ENCODE measurements at regions not wholly inside any gene's neighbourhood (a gene's known extent, or its start where the extent isn't known, plus 50 kb on each side); places are given as distances from the start of the nearest gene placed in this dataset.

DNA sequence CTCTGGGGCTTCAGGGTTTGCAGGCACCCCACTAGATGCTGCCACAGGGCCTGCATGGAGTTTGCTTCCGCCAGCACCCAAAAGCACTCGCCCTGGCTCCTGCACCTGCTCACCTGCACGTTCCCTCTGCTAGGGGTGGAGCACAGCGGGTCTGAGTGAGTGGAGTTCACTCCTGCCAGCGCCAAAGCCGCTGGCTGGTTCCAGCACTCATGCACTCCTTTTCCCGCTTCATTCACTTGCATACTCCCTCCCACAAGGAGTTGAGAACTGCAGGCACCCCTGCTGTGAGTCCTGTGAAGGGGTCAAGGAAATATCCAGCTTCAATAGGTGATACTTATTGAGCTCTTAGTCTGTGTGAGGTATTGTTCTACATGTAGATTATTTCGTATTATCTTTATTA is 537.5 kb downstream of the NR2F2 start:
- no peak overlapping the region for H2AK9ac ChIP-seq (replicated peaks; ENCODE audit: low read depth, low read length, poor library complexity)
- no peak overlapping the region for H2BK15ac ChIP-seq (ENCODE audit: low read depth, low read length)
- no peaks in the 10 kb centered on the region for H3K36me3 ChIP-seq (ENCODE audit: control insufficient read depth, insufficient read depth, low read length)
- H2BK5ac ChIP-seq (ENCODE audit: low read depth, low read length, poor library complexity, severe bottlenecking), result no peak overlapping the region
- H4K5ac ChIP-seq (ENCODE audit: low read depth, low read length), result no peak overlapping the region
- ChIA-PET CTCF (no interaction called here), POLR2A (ENCODE audit: unreplicated experiment) (no interaction called here)
- H3K4me2 ChIP-seq (ENCODE audit: low read depth, low read length), result no peak overlapping the region
- no peak overlapping the region for H4K91ac ChIP-seq (ENCODE audit: insufficient read depth, low read depth, low read length)
- DNase-seq (no peak), ATAC-seq (ENCODE audit: low read depth) (no peak)
- H3K14ac ChIP-seq (replicated peaks; ENCODE audit: low read depth, low read length), result no peak overlapping the region
- intact Hi-C loops (cut with micrococcal nuclease), result no loop called here
- H3K23ac ChIP-seq (ENCODE audit: low read depth, low read length), result no peak overlapping the region
- H3K18ac ChIP-seq (ENCODE audit: low read depth, low read length), result no peak overlapping the region
- no peak overlapping the region for H4K8ac ChIP-seq (ENCODE audit: low read depth in 2 of 2, low read length in 2 of 2)
- H3K4me1 ChIP-seq (ENCODE audit: control insufficient read depth, insufficient read depth, low read length), result no peaks in the 10 kb centered on the region
- H2BK20ac ChIP-seq (ENCODE audit: low read depth, low read length), result no peak overlapping the region
- no peak overlapping the region for H3K56ac ChIP-seq (ENCODE audit: extremely low read depth, insufficient read depth, low read length)
- H3K27me3 ChIP-seq (ENCODE audit: control insufficient read depth, insufficient read depth, low read length), result no peaks in the 10 kb centered on the region
- H3K79me1 ChIP-seq (ENCODE audit: low read depth in 1 of 2, low read length in 2 of 2), result no peaks in the 10 kb centered on the region
- dilution Hi-C loops (cut with HindIII; ENCODE audit: low sequenced_read_pairs, unreplicated experiment), result no loop called here
- H2AK5ac ChIP-seq (ENCODE audit: low read depth, low read length), result no peak overlapping the region
- H3K9ac ChIP-seq (ENCODE audit: low read depth, low read length), result no peak overlapping the region
- H3K9me3 ChIP-seq (ENCODE audit: control insufficient read depth, insufficient read depth, low read length), result peaks cover 14% of the 10 kb centered on the region
- H3K4ac ChIP-seq (ENCODE audit: low read depth, low read length), result no peak overlapping the region
- WGBS, 2 experiments (ENCODE audit: extremely low coverage in 2 of 2, insufficient read length in 1 of 2), result no CpG with 5 or more reads among the region's 8 CpGs
- no peak overlapping the region for H3K4me3 ChIP-seq (ENCODE audit: insufficient read depth, low read depth, low read length)
- no peak overlapping the region for H2AFZ ChIP-seq (replicated peaks; ENCODE audit: low read length, poor library complexity)
- H3K27ac ChIP-seq (ENCODE audit: insufficient read depth, low read length), result no peak overlapping the region
- BruUV-seq (replicated peaks), result no TSS peak
- in situ Hi-C loops (cut with MboI; ENCODE audit: low sequenced_read_pairs), result no loop called here
- no peaks in the 10 kb centered on the region for H3K9me1 ChIP-seq (ENCODE audit: insufficient read depth, low read length)
- H4K20me1 ChIP-seq (ENCODE audit: insufficient read depth, low read length), result no peaks in the 10 kb centered on the region
- no peak for TF ChIP-seq CHD1 (IDR thresholded peaks at IDR 0.05; ENCODE audit: low read depth, low read length)
- TF ChIP-seq RAD21 (IDR thresholded peaks at IDR 0.05; ENCODE audit: low read length), result no peak
- TF ChIP-seq MAFK (IDR thresholded peaks at IDR 0.05; ENCODE audit: low read depth, low read length), result no peak
- TF ChIP-seq, protein P1, sequence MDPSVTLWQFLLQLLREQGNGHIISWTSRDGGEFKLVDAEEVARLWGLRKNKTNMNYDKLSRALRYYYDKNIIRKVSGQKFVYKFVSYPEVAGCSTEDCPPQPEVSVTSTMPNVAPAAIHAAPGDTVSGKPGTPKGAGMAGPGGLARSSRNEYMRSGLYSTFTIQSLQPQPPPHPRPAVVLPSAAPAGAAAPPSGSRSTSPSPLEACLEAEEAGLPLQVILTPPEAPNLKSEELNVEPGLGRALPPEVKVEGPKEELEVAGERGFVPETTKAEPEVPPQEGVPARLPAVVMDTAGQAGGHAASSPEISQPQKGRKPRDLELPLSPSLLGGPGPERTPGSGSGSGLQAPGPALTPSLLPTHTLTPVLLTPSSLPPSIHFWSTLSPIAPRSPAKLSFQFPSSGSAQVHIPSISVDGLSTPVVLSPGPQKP (IDR thresholded peaks at IDR 0.05; ENCODE audit: borderline replicate concordance, low read depth, low read length), result no peak
- TF ChIP-seq, protein P2, sequence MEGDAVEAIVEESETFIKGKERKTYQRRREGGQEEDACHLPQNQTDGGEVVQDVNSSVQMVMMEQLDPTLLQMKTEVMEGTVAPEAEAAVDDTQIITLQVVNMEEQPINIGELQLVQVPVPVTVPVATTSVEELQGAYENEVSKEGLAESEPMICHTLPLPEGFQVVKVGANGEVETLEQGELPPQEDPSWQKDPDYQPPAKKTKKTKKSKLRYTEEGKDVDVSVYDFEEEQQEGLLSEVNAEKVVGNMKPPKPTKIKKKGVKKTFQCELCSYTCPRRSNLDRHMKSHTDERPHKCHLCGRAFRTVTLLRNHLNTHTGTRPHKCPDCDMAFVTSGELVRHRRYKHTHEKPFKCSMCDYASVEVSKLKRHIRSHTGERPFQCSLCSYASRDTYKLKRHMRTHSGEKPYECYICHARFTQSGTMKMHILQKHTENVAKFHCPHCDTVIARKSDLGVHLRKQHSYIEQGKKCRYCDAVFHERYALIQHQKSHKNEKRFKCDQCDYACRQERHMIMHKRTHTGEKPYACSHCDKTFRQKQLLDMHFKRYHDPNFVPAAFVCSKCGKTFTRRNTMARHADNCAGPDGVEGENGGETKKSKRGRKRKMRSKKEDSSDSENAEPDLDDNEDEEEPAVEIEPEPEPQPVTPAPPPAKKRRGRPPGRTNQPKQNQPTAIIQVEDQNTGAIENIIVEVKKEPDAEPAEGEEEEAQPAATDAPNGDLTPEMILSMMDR (conservative IDR thresholded peaks at IDR 0.05; ENCODE audit: low read depth, low read length), result no peak
- TF ChIP-seq RCOR1 (IDR thresholded peaks at IDR 0.05; ENCODE audit: insufficient replicate concordance, low read length), result no peak
- no peak for TF ChIP-seq NFE2L2 (IDR thresholded peaks at IDR 0.05; ENCODE audit: low read depth, low read length)
- no peak for TF ChIP-seq MAZ (IDR thresholded peaks at IDR 0.05; ENCODE audit: borderline replicate concordance, low read depth, low read length)
- TF ChIP-seq BHLHE40 (IDR thresholded peaks at IDR 0.05; ENCODE audit: low read depth, low read length), result no peak
- TF ChIP-seq POLR2A (IDR thresholded peaks at IDR 0.05; ENCODE audit: low read depth, low read length), result no peak
- no peak for TF ChIP-seq CEBPB (IDR thresholded peaks at IDR 0.05; ENCODE audit: low read depth, low read length)
- TF ChIP-seq FOS (IDR thresholded peaks at IDR 0.05; ENCODE audit: low read depth, low read length), result no peak
- TF ChIP-seq MXI1 (IDR thresholded peaks at IDR 0.05; ENCODE audit: borderline replicate concordance, low read depth, low read length), result no peak
- no peak for TF ChIP-seq SMC3 (IDR thresholded peaks at IDR 0.05; ENCODE audit: low read depth, low read length)
- TF ChIP-seq, protein P3, sequence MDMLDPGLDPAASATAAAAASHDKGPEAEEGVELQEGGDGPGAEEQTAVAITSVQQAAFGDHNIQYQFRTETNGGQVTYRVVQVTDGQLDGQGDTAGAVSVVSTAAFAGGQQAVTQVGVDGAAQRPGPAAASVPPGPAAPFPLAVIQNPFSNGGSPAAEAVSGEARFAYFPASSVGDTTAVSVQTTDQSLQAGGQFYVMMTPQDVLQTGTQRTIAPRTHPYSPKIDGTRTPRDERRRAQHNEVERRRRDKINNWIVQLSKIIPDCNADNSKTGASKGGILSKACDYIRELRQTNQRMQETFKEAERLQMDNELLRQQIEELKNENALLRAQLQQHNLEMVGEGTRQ (IDR thresholded peaks at IDR 0.05; ENCODE audit: low read depth, low read length), result no peak
- no peak for TF ChIP-seq RFX5 (IDR thresholded peaks at IDR 0.05; ENCODE audit: low read depth, low read length)
- no peak overlapping the region for H2BK120ac ChIP-seq (ENCODE audit: low read depth, low read length)

Data from IMR-90 (cell line).